ENCODE measurements at regions not wholly inside any gene's neighbourhood (a gene's known extent, or its start where the extent isn't known, plus 50 kb on each side); places are given as distances from the start of the nearest gene placed in this dataset.

- TF ChIP-seq TMF1 (CRISPR knock-in tag; IDR thresholded peaks at IDR 0.05; ENCODE audit: low read depth) (no peak), SIN3A (IDR thresholded peaks at IDR 0.05; ENCODE audit: borderline replicate concordance, low read depth, low read length) (no peak), HNF4A (CRISPR knock-in tag; IDR thresholded peaks at IDR 0.05) (peak; percentile 84), ARID5B (CRISPR knock-in tag; IDR thresholded peaks at IDR 0.05) (peak; percentile 91), HOXA5 (CRISPR knock-in tag; IDR thresholded peaks at IDR 0.05) (no peak), STAT6 (CRISPR knock-in tag; IDR thresholded peaks at IDR 0.05; ENCODE audit: borderline replicate concordance) (peak; percentile 56; the same call in 1 of the 2 replicates), ZNF773 (CRISPR knock-in tag; IDR thresholded peaks at IDR 0.05; ENCODE audit: borderline replicate concordance) (no peak), ARID2 (CRISPR knock-in tag; IDR thresholded peaks at IDR 0.05; ENCODE audit: borderline replicate concordance) (no peak), TFDP1 (CRISPR knock-in tag; IDR thresholded peaks at IDR 0.05; ENCODE audit: borderline replicate concordance) (no peak), MAF1 (CRISPR knock-in tag; IDR thresholded peaks at IDR 0.05; ENCODE audit: borderline replicate concordance) (no peak), YEATS4 (CRISPR knock-in tag; IDR thresholded peaks at IDR 0.05; ENCODE audit: borderline replicate concordance) (0 out of 2 replicates have a peak, but pooled peaks have one; percentile 31), ADNP (CRISPR knock-in tag; IDR thresholded peaks at IDR 0.05) (no peak), AHR (CRISPR knock-in tag; IDR thresholded peaks at IDR 0.05) (no peak), ZNF556 (CRISPR knock-in tag; IDR thresholded peaks at IDR 0.05; ENCODE audit: borderline replicate concordance) (peak; percentile 48; the same call in 1 of the 2 replicates), PRPF4 (IDR thresholded peaks at IDR 0.05; ENCODE audit: low read depth, low read length, poor library complexity, severe bottlenecking) (no peak), ZBTB46 (CRISPR knock-in tag; IDR thresholded peaks at IDR 0.05; ENCODE audit: borderline replicate concordance) (no peak), TAF1 (CRISPR knock-in tag; IDR thresholded peaks at IDR 0.05) (no peak), SMARCC2 (IDR thresholded peaks at IDR 0.05) (no peak), CBFB (CRISPR knock-in tag; IDR thresholded peaks at IDR 0.05) (no peak), GTF3A (CRISPR knock-in tag; conservative IDR thresholded peaks at IDR 0.05) (no peak)
Observed at GRCh38 chr9:734831-735511, 106.5 kb upstream of the DMRT1 start (continued).

All from HepG2 (cell line).